ENCODE measurements at regions not wholly inside any gene's neighbourhood (a gene's known extent, or its start where the extent isn't known, plus 50 kb on each side); places are given as distances from the start of the nearest gene placed in this dataset.

- TF ChIP-seq CTCF (IDR thresholded peaks at IDR 0.05 in 8 of 11, conservative IDR thresholded peaks at IDR 0.05 in 3 of 11) (no peak), POLR2A (IDR thresholded peaks at IDR 0.05) (no peak), POLR2AphosphoS5 (IDR thresholded peaks at IDR 0.05) (no peak)
Observed at GRCh38 chr5:110836851-110837250, 98.0 kb downstream of the SLC25A46 start.
